Stimulated activated memory B cell treated with anti-CD40 and anti-IgM and Interleukin-4, amounts not matched to agents 10 μg/mL and 1 μg/mL and 100 μg/mL, for 72 hours (primary cell): ENCODE measurements at regions not wholly inside any gene's neighbourhood (a gene's known extent, or its start where the extent isn't known, plus 50 kb on each side); places are given as distances from the start of the nearest gene placed in this dataset.

Experiments used
- ATAC-seq: fragments of 150-1000 bp; cut with Tn5 transposase; 2 replicates; pipeline ENCODE4 v1.10.0; 2021
- H3K27ac Mint-ChIP-seq: one replicate; pipeline ENCODE4 v1.8.0; 2022; ENCODE audit warnings: mild to moderate bottlenecking, mixed read lengths
- H3K27me3 Mint-ChIP-seq: one replicate; pipeline ENCODE4 v1.8.0; 2022; ENCODE audit warnings: mixed read lengths
- H3K36me3 Mint-ChIP-seq: one replicate; pipeline ENCODE4 v1.8.0; 2022; ENCODE audit warnings: mixed read lengths
- H3K4me1 Mint-ChIP-seq: one replicate; pipeline ENCODE4 v1.8.0; 2022; ENCODE audit warnings: mixed read lengths
- H3K4me3 Mint-ChIP-seq: one replicate; pipeline ENCODE4 v1.8.0; 2022; ENCODE audit warnings: mild to moderate bottlenecking, moderate library complexity, mixed read lengths
- H3K9me3 Mint-ChIP-seq: one replicate; pipeline ENCODE4 v1.8.0; 2022; ENCODE audit warnings: mixed read lengths

DNA sequence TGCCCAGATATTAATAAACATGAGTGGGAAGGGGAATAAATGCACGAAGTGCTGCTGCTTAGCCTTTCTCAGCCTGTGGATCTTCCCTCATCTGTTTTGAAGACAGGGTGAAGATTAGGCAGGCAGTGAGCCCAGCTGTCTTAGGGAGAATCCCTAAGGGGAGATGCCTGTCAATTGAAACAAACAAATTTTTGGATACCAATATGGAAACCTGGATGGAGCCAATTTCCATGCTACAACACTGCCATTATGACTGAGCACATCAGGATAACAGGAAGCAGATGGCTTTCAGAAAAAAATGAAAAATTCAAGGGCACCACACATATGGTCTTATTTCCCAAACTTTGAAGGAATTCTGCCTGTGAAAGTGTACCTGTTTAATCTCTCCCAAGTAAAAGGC, 80.3 kb downstream of the HMHB1 start:
- H3K27me3 Mint-ChIP-seq: peaks cover 9% of the 10 kb centered on the region
- no peaks in the 10 kb centered on the region for H3K36me3 Mint-ChIP-seq
- H3K27ac Mint-ChIP-seq: no peak overlapping the region
- no peaks in the 10 kb centered on the region for H3K9me3 Mint-ChIP-seq
- no peak overlapping the region for H3K4me3 Mint-ChIP-seq
- H3K4me1 Mint-ChIP-seq: no peaks in the 10 kb centered on the region
- no peak for ATAC-seq

DNA sequence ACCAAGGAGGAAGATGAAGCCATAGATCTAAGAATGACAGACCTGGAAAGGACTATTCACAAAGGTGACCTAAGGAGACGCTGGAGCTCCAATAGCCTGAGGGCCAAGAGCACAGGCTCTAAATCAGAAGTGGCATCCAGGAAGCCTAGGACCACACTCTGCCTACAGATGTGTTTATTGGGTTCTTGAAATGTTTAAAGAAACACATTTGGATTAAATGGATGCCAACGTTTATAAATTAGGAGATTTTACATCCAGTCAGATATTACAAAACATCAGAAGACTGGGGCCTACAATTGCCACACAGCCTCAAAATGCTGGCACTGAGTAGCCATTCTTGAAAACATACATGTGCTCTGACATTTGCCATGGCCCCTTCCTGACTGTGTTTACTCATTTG, 80.9 kb downstream of the HMHB1 start:
- no peaks in the 10 kb centered on the region for H3K36me3 Mint-ChIP-seq
- H3K27ac Mint-ChIP-seq: no peak overlapping the region
- H3K9me3 Mint-ChIP-seq: no peaks in the 10 kb centered on the region
- H3K27me3 Mint-ChIP-seq: peaks cover 9% of the 10 kb centered on the region
- H3K4me1 Mint-ChIP-seq: no peaks in the 10 kb centered on the region
- no peak overlapping the region for H3K4me3 Mint-ChIP-seq
- no peak for ATAC-seq

DNA sequence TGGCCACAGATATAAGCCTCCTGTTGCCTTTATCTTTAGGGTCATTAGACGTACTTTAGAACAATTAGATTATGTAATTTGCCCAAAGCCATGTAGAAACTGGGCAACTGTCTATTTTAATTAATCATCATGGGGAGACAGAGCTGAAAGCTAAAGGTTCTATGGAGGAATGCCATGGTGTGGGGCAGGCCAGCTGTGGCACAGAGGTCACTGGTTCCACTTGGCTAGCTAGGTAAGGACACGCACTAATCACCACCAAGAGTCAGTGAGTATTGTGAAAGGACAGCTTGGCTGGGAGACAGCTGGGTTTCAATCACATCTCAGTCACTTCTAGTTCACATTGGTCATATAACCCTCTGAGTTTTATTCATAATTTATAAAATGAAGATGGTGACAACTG, 81.7 kb downstream of the HMHB1 start:
- Mint-ChIP-seq H3K9me3 (no peaks in the 10 kb centered on the region), H3K36me3 (no peaks in the 10 kb centered on the region), H3K4me1 (no peaks in the 10 kb centered on the region), H3K27me3 (peaks cover 9% of the 10 kb centered on the region), H3K4me3 (no peak overlapping the region), H3K27ac (no peak overlapping the region)
- ATAC-seq: no peak

DNA sequence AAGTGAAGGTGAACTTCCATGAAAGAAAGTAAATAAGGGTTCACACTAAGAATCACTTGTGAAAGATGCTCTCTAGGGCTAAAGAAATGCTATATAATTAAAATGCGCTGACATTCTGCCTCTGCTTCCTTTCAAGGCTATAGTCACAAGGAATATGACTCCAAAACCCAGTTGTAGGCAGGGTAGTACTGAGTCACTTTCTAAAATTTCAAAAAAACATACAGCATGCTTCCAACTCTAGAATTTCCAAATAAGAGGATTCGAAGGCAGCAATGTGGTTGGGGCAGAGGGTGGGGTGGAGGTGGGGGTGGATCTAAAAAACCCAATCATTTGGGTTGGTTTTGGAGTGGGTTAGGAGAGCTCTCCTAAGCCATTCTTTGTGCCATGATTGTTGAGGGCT, 84.6 kb downstream of the HMHB1 start:
- H3K27me3 Mint-ChIP-seq: peaks cover 14% of the 10 kb centered on the region
- no peak overlapping the region for H3K27ac Mint-ChIP-seq
- no peak for ATAC-seq
- H3K9me3 Mint-ChIP-seq: no peaks in the 10 kb centered on the region
- H3K36me3 Mint-ChIP-seq: no peaks in the 10 kb centered on the region
- no peaks in the 10 kb centered on the region for H3K4me1 Mint-ChIP-seq
- no peak overlapping the region for H3K4me3 Mint-ChIP-seq

DNA sequence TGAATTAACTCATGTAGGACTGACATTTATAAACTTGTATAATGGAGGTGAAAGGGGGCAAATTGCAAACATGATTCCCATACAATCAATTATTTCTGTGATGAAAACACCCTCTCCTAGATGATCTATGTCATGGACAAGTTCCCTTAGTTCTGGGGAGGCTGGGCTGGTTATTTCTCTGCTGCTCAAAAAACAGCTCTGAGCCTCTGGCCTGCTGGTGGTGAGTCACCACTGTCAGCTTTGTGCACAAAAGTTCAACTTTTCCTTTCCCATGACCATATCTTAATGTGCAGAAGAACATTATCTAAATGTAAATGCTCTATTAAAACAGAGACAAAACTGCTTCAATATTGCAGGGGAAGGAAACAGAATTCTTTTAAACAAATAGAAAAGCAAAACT, 85.0 kb downstream of the HMHB1 start:
- Mint-ChIP-seq H3K27ac (no peak overlapping the region), H3K4me3 (no peak overlapping the region)
- ATAC-seq: no peak

DNA sequence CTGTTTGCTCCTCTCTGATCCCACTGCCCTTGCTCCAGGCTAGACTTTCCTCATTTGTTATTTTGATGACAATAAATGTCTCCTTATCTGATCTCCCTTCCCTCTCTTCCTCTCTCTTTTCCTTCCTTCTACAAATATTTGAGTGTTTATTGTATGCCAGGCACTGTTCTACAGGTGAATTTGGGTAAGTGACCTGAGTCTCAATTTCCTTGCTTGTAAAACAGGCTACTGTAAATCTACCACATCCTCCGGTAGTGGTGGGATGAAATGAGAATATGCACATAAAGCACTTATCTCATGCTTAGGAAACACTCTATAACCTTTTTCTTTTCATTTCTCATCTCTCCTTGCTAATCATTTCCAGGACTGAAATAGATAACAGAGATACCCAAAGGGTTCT, 86.4 kb downstream of the HMHB1 start:
- Mint-ChIP-seq H3K9me3 (no peaks in the 10 kb centered on the region), H3K4me1 (no peaks in the 10 kb centered on the region), H3K27me3 (peaks cover 11% of the 10 kb centered on the region), H3K4me3 (no peak overlapping the region), H3K36me3 (no peaks in the 10 kb centered on the region), H3K27ac (no peak overlapping the region)
- ATAC-seq: no peak

More for the DNA sequence above, 85.0 kb downstream of the HMHB1 start:
- Mint-ChIP-seq H3K4me1 (no peaks in the 10 kb centered on the region), H3K27me3 (peaks cover 11% of the 10 kb centered on the region), H3K9me3 (no peaks in the 10 kb centered on the region), H3K36me3 (no peaks in the 10 kb centered on the region)

DNA sequence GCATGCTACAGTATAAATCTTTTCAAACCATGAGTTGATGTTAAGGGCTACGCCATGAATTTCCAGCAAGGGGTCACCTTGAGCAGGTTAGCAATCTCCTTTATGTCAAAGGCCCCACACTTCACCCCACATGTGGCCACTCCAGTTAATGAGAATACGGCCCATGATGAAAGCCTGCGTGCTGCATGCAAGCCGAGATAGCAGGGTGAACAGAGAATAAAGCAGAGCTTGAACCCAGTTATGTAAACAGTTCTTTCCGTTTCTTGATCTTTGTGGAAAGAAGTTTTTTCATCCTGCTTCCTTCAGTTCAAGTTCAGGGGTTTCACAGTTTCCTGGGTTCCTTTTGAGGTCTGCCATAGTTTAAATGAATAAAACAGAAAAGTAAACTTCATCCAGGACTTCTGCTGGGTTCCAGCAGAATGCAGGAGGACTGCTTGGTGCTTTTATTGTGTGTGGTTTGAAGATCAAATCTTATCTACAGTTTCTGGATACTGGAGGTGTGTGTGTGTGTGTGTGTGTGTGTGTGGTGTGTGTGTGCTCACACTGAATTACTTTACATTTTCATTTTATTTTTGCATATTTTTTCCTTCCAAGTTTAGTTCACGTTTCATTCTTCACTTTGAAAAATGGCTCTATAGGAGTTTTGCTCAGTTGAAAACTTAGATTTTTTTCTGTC, 87.1 kb downstream of the HMHB1 start:
- ATAC-seq: no peak
- Mint-ChIP-seq H3K4me3 (no peak overlapping the region), H3K4me1 (no peaks in the 10 kb centered on the region), H3K27ac (no peak overlapping the region), H3K9me3 (no peaks in the 10 kb centered on the region), H3K27me3 (peaks cover 11% of the 10 kb centered on the region), H3K36me3 (no peaks in the 10 kb centered on the region)

DNA sequence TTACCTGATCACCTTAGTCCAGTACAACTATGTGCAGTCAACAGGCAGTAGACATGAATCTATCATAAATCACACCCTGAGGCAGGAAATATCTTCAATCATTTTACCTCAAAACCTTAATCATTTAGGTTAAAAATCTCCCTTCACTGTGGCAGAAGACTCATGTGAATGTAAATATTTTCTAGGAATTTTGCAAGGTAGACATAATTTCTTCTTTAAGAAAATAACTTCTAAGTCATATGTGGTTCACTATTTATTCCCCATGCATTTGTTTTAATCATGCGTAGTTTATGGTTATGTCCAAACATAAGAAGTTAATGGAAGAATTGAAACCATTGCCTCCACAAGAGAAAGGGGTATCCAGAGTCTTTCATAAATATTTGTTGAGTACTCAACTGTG, 97.0 kb downstream of the HMHB1 start:
- Mint-ChIP-seq H3K4me3 (no peak overlapping the region), H3K4me1 (no peaks in the 10 kb centered on the region), H3K36me3 (no peaks in the 10 kb centered on the region), H3K9me3 (no peaks in the 10 kb centered on the region), H3K27me3 (no peaks in the 10 kb centered on the region), H3K27ac (no peak overlapping the region)
- ATAC-seq: no peak

DNA sequence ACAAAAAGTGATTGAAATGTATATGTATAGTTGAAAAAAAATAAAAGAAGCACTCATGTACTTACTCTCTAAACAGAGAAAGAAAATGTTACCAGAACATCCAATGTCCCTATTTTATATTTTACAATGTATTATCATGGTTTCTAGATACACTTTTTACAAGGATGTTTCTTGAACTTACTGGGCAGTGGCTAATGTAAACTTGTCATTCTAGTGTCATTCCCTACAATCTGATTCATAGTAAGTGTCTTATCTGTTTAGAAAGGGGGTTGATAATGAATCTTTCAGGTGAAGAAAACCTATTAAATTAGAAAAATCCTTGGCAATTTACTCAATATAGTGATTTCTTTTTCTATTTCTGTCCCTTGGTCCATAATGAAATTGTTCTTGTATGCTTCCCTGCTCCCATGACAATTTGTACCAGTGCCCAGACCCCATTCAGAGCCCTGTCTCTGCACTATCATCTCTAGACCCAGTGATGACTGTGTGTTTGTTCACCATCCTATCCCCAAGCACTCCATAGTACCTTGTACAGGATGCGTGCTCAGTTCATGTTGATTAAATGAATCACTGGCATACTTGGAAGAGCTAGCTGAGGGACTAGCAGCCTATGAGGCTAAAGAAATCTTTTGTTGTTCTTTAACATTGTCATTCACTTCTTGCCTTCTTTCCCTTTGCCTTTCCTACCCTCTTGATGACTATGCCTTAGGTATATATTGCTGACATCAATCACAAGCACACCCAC, 101.2 kb downstream of the HMHB1 start:
- Mint-ChIP-seq H3K27ac (no peak overlapping the region), H3K36me3 (no peaks in the 10 kb centered on the region), H3K4me3 (no peak overlapping the region), H3K9me3 (no peaks in the 10 kb centered on the region), H3K4me1 (no peaks in the 10 kb centered on the region), H3K27me3 (peaks cover 13% of the 10 kb centered on the region)
- ATAC-seq: no peak

DNA sequence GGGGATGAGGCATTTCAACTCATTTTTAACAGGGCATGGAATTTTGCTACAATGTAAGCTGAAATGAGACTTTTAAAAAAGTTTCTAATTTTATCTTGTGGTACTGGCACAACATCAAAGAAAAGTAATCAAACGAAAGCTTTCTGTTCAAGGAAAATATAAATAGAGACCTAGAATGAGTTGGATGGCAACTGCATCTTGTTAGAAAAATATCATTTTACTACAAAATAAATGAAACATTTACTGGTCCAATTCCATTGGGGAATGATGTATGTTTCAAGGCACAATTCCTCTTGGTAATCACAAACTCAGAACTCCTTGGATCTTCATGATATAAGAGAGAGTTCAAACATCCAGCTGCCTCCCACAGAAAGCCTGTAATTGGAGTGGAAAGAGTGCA, 102.8 kb downstream of the HMHB1 start:
- Mint-ChIP-seq H3K36me3 (no peaks in the 10 kb centered on the region), H3K4me3 (no peak overlapping the region), H3K9me3 (no peaks in the 10 kb centered on the region), H3K27me3 (peaks cover 18% of the 10 kb centered on the region), H3K4me1 (no peaks in the 10 kb centered on the region), H3K27ac (no peak overlapping the region)
- no peak for ATAC-seq

DNA sequence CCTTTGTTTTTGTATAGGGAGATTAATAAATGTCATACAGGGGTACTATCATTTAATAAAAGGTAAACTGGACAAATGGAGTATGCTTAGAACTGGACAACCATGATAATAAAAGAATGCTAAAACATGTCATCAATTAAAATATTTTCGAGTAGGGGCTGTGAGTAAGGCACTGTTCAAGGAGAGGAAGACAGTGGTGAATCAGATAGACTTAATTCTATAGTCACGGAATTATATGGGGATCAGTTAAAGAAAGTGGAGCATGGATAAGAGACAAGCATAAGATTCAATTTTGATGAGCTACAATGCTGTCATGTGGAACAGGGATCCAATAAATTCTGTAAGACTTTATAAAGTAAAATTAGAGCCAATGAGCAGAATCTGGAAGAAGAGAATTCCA, 104.5 kb downstream of the HMHB1 start:
- Mint-ChIP-seq H3K27ac (no peak overlapping the region), H3K9me3 (no peaks in the 10 kb centered on the region), H3K36me3 (no peaks in the 10 kb centered on the region), H3K27me3 (peaks cover 18% of the 10 kb centered on the region), H3K4me3 (no peak overlapping the region), H3K4me1 (no peaks in the 10 kb centered on the region)
- ATAC-seq: no peak

DNA sequence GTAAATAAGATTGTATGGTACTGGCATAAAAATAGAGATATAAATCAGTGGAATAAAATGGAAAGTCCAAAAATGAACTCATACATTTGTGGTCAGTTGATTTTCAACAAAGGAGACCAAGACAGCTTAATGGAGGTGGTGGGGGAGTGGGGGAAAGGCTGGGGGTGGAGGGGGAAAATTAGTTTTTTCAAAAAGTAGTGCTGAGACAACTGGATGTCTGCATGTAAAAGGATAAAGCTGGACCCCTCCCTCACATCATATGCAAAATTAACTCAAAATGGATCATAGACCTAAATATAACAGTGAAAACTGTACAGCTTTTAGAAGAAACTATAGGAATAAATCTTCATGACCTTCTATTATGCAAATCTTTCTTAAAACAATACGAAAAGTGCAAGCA, 107.0 kb downstream of the HMHB1 start:
- Mint-ChIP-seq H3K9me3 (no peaks in the 10 kb centered on the region), H3K36me3 (no peaks in the 10 kb centered on the region), H3K4me3 (no peak overlapping the region), H3K27ac (no peak overlapping the region), H3K4me1 (no peaks in the 10 kb centered on the region), H3K27me3 (peaks cover 18% of the 10 kb centered on the region)
- ATAC-seq: no peak

DNA sequence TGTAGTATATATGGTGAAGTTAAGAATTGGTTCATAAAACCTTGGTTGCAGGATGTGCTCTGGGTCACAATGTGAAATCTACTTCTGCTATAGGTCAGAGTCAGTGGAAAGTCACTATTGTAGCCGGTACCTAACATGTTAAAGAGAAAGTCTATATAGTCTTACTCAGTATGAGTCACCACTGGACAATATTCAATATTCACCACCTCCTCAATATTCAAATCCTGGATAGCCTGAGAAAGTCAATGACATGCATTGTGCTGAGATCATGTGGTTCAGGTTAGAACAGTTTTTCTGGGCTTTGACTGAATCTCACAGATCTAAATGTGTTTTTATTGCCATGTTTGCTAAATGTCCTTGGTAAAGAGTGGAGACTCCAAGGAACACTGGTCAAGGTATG, 108.8 kb downstream of the HMHB1 start:
- Mint-ChIP-seq H3K4me1 (no peaks in the 10 kb centered on the region), H3K36me3 (no peaks in the 10 kb centered on the region), H3K9me3 (no peaks in the 10 kb centered on the region), H3K27ac (no peak overlapping the region), H3K27me3 (peaks cover 33% of the 10 kb centered on the region), H3K4me3 (no peak overlapping the region)
- no peak for ATAC-seq

DNA sequence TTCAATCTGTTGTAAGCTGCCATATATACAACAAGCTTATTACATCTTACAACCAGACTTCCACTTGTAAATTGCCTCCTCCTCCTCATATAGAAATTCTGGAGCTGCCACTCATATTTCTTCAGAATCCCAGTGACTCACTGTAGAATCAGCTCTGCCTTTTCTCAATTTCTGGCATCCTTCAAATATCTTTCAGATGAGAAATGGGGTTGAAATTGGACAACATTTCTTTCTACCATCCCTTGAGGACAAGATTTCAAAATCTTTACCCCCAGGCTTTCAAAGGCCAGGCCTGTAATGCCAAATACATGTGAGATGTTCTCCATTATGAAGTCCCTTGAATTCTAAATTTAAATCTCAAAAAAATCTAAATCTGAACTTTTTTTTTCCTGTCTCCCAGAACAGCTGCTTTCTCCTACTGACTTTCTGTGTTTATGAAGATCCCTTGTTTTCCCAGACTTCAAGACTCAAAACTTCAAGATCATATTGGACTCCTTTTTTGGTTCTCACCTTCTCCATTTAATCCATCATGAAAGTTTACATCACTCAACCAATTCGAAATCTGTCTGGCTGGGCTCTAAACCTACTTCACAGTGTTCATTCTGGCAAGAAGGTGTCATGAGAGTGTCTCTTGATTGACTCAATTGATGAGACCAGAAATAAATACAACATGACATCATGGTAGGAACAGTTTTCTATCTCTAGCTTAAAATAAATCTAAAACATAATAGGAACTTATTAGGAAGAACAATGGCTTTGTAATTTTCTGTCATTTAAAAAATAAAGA, 109.8 kb downstream of the HMHB1 start:
- Mint-ChIP-seq H3K27ac (no peak overlapping the region), H3K27me3 (peaks cover 29% of the 10 kb centered on the region), H3K4me3 (no peak overlapping the region), H3K4me1 (no peaks in the 10 kb centered on the region), H3K9me3 (no peaks in the 10 kb centered on the region), H3K36me3 (no peaks in the 10 kb centered on the region)
- ATAC-seq: no peak

DNA sequence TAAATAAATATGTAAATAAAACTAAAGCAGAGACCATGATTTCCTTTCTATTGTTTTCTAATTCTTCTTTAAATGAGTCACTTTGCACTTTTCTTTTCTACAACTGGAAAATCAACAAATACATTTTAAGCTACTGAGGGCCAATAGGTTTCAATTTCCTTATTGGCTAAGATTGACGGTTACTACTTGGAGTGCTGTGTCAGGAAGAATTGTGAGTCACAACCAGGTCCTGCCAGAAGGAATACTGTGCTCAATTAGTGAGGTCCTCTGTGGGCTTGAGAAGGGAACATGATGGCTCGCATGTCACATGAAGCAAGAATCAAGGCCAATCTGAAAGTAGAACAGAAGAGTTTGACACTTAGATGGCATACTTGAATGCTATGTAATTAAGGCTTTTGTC, 110.8 kb downstream of the HMHB1 start:
- Mint-ChIP-seq H3K9me3 (no peaks in the 10 kb centered on the region), H3K27me3 (peaks cover 26% of the 10 kb centered on the region), H3K4me1 (no peaks in the 10 kb centered on the region), H3K4me3 (no peak overlapping the region), H3K36me3 (no peaks in the 10 kb centered on the region), H3K27ac (no peak overlapping the region)
- ATAC-seq: no peak
